Keratinocyte (primary cell): ENCODE measurements at regions not wholly inside any gene's neighbourhood (a gene's known extent, or its start where the extent isn't known, plus 50 kb on each side); places are given as distances from the start of the nearest gene placed in this dataset.

ENCODE experiments used
- DNase-seq: peaks from one replicate; pipeline ENCODE4 v3.0.0-alpha.2; 2011; ENCODE audit warnings: low read depth, missing footprints, low spot score
- FAIRE-seq: peaks from 2 replicates; lab custom pipeline; 2011; peaks lifted over from hg19 to GRCh38; lab: Jason Lieb, UNC
- H2AFZ ChIP-seq: 2 replicates; pipeline ENCODE4 v1.6.0; 2012; ENCODE audit warnings: low read length, control low read depth, inconsistent platforms; ENCODE audit not compliant: control insufficient read depth
- H3K27ac ChIP-seq: 2 replicates; pipeline ENCODE4 v1.5.1; 2011; ENCODE audit warnings: low read length; ENCODE audit not compliant: control insufficient read depth, insufficient read depth
- H3K27me3 ChIP-seq: 3 replicates; pipeline ENCODE4 v1.6.0; 2011; ENCODE audit warnings: low read length; ENCODE audit not compliant: control insufficient read depth, insufficient read depth; ENCODE audit errors: extremely low read depth
- H3K36me3 ChIP-seq, 2 experiments: 2 replicates in 1 of 2; 3 replicates in 1 of 2; pipeline ENCODE4 v1.5.1; 2011; ENCODE audit warnings: low read length in 2 of 2, mild to moderate bottlenecking in 1 of 2; ENCODE audit not compliant: control insufficient read depth in 2 of 2, insufficient read depth in 2 of 2; ENCODE audit errors: extremely low read depth in 1 of 2
- H3K4me1 ChIP-seq: 3 replicates; pipeline ENCODE4 v1.5.1; 2011; ENCODE audit warnings: low read length; ENCODE audit not compliant: control insufficient read depth, insufficient read depth; ENCODE audit errors: extremely low read depth
- H3K4me2 ChIP-seq: 3 replicates; pipeline ENCODE4 v1.6.0; 2011; ENCODE audit warnings: low read depth, low read length; ENCODE audit not compliant: control insufficient read depth, insufficient read depth; ENCODE audit errors: extremely low read depth
- H3K4me3 ChIP-seq, 3 experiments: fragments of 200-600 bp in 1 of 3; sonication (generic) in 1 of 3; 2 replicates in 2 of 3; 3 replicates in 1 of 3; pipeline ENCODE4 v1.5.1; 2011 to 2016; ENCODE audit warnings: low read length in 3 of 3, mild to moderate bottlenecking in 3 of 3, control low read depth in 2 of 3, inconsistent platforms in 1 of 3, low read depth in 1 of 3, mixed read lengths in 1 of 3, mixed run types in 1 of 3, moderate library complexity in 1 of 3; ENCODE audit not compliant: control insufficient read depth in 2 of 3, insufficient read depth in 2 of 3; ENCODE audit errors: extremely low read depth in 1 of 3
- H3K79me2 ChIP-seq: 2 replicates; pipeline ENCODE4 v1.6.0; 2012; ENCODE audit warnings: low read length; ENCODE audit not compliant: control insufficient read depth, insufficient read depth
- H3K9ac ChIP-seq: 3 replicates; pipeline ENCODE4 v1.6.0; 2011; ENCODE audit warnings: low read length; ENCODE audit not compliant: control insufficient read depth, insufficient read depth; ENCODE audit errors: extremely low read depth
- H3K9me1 ChIP-seq: 3 replicates; pipeline ENCODE4 v1.6.0; 2011; ENCODE audit warnings: low read length; ENCODE audit not compliant: control insufficient read depth, insufficient read depth; ENCODE audit errors: extremely low read depth
- H3K9me3 ChIP-seq: 2 replicates; pipeline ENCODE4 v1.5.1; 2012; ENCODE audit warnings: low read depth, low read length; ENCODE audit not compliant: control insufficient read depth
- H4K20me1 ChIP-seq: 3 replicates; pipeline ENCODE4 v1.6.0; 2011; ENCODE audit warnings: low read length; ENCODE audit not compliant: control insufficient read depth, insufficient read depth; ENCODE audit errors: extremely low read depth
- CTCF ChIP-seq, 3 experiments: IDR thresholded peaks in 1 of 3; conservative IDR thresholded peaks in 1 of 3; optimal IDR thresholded peaks in 1 of 3; 2 replicates in 2 of 3; 3 replicates in 1 of 3; pipeline versions ENCODE3 to v1.5.1; 2011; ENCODE audit warnings: low read length in 3 of 3, mild to moderate bottlenecking in 3 of 3, moderate library complexity in 2 of 3, control low read depth in 1 of 3, inconsistent platforms in 1 of 3; ENCODE audit not compliant: insufficient read depth in 2 of 3; ENCODE audit errors: extremely low read depth in 1 of 3
- EZH2 ChIP-seq: IDR thresholded peaks from one replicate; pipeline ENCODE4 v1.6.1; 2012; ENCODE audit warnings: inconsistent platforms, mild to moderate bottlenecking, low read length, moderate library complexity
- dilution Hi-C: fragments of 300-500 bp; cut with MboI; formaldehyde crosslinking; loops from one replicate; pipeline ENCODE4 v1.7.0; 2020; ENCODE audit warnings: low sequenced_read_pairs; ENCODE audit not compliant: extremely low pct_ligation_motif_present

- Histone ChIP-seq H4K20me1 (no peaks in the 10 kb centered on the region), H2AFZ (no peak overlapping the region), H3K79me2 (no peaks in the 10 kb centered on the region), H3K27ac (no peak overlapping the region), H3K9me1 (no peaks in the 10 kb centered on the region), H3K4me2 (no peak overlapping the region), H3K9ac (no peak overlapping the region), H3K4me3 (no peak overlapping the region), H3K36me3 (no peaks in the 10 kb centered on the region), H3K9me3 (peaks cover 2% of the 10 kb centered on the region), H3K4me1 (no peaks in the 10 kb centered on the region), H3K27me3 (no peaks in the 10 kb centered on the region)
- dilution Hi-C loops = no loop called here
- DNase-seq (no peak), FAIRE-seq (no peak)
- TF ChIP-seq EZH2 (no peak), CTCF (optimal IDR thresholded peaks at IDR 0.05 in 1 of 3, IDR thresholded peaks at IDR 0.05 in 1 of 3, conservative IDR thresholded peaks at IDR 0.05 in 1 of 3; ENCODE audit: extremely low read depth in 1 of 3, insufficient read depth in 2 of 3, low read length in 3 of 3) (no peak)
Measured at GRCh38 chr5:3793162-3793561, 197.5 kb downstream of the IRX1 start.

DNA sequence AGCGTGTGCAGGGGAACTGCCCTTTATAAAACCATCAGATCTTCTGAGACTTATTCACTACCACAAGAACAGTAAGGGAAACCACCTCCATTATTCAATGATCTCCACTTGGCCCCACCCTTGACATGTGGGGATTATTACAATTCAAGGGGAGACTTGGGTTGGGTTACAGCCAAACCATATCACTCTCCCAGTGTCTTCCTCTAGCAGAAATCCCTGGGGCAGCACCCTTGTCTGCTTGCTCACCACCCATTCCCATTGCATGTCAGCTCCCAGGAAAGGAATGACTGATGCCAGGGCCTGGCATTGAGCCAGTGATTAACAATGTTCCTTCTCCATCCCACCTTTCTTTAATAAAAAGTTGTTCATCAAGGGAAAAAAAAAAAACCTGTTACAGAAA lies 199.0 kb downstream of the IRX1 start:
- Histone ChIP-seq H3K79me2 (no peaks in the 10 kb centered on the region), H3K9ac (no peak overlapping the region), H3K4me1 (no peaks in the 10 kb centered on the region), H2AFZ (no peak overlapping the region), H3K4me2 (no peak overlapping the region), H3K9me1 (no peaks in the 10 kb centered on the region), H3K9me3 (peaks cover 2% of the 10 kb centered on the region), H3K4me3 (no peak overlapping the region), H3K27ac (no peak overlapping the region), H3K27me3 (no peaks in the 10 kb centered on the region), H3K36me3 (no peaks in the 10 kb centered on the region), H4K20me1 (no peaks in the 10 kb centered on the region)
- FAIRE-seq (no peak), DNase-seq (no peak)
- dilution Hi-C loops = no loop called here
- TF ChIP-seq CTCF (optimal IDR thresholded peaks at IDR 0.05 in 1 of 3, IDR thresholded peaks at IDR 0.05 in 1 of 3, conservative IDR thresholded peaks at IDR 0.05 in 1 of 3; ENCODE audit: extremely low read depth in 1 of 3, insufficient read depth in 2 of 3, low read length in 3 of 3) (no peak), EZH2 (no peak)
